Esophagus squamous epithelium (tissue), 4 donors: ENCODE measurements at regions not wholly inside any gene's neighbourhood (a gene's known extent, or its start where the extent isn't known, plus 50 kb on each side); places are given as distances from the start of the nearest gene placed in this dataset.

Experiments used
- CTCF ChIP-seq, 6 experiments: fragments of 450-650 bp in 4 of 6; fragments of 200-600 bp in 2 of 6; sonication (generic) in 2 of 6; IDR thresholded peaks; one replicate each; pipeline ENCODE4 v1.5.1; 2016 to 2019; ENCODE audit warnings: antibody characterized with exemption in 6 of 6, mild to moderate bottlenecking in 4 of 6, moderate library complexity in 4 of 6
- POLR2A ChIP-seq, 4 donors: fragments of 450-650 bp; IDR thresholded peaks; one replicate each; pipeline ENCODE4 v1.6.1; 2017; ENCODE audit warnings: antibody characterized with exemption in 4 of 4, mild to moderate bottlenecking in 4 of 4, moderate library complexity in 3 of 4

GRCh38 chr5:82603033-82603987, 325.2 kb upstream of the RPS23 start:
- TF ChIP-seq CTCF (IDR thresholded peaks at IDR 0.05) = no peak
- no peak for TF ChIP-seq POLR2A (IDR thresholded peaks at IDR 0.05)
